RWPE2 (cell line): ENCODE measurements at regions not wholly inside any gene's neighbourhood (a gene's known extent, or its start where the extent isn't known, plus 50 kb on each side); places are given as distances from the start of the nearest gene placed in this dataset.

Experiments used
- ATAC-seq: fragments of 200-7000 bp; cut with Tn5 transposase; 3 replicates; pipeline ENCODE4 v1.9.1; 2021; ENCODE audit warnings: low read depth
- DNase-seq: peaks from one replicate; pipeline ENCODE4 v3.0.0-alpha.2; 2020; ENCODE audit warnings: low spot score
- H3K27ac ChIP-seq: fragments of 450-650 bp; 2 replicates; pipeline ENCODE4 v1.5.1; 2017; ENCODE audit warnings: mild to moderate bottlenecking; ENCODE audit not compliant: poor library complexity, severe bottlenecking
- H3K27me3 ChIP-seq: fragments of 250-450 bp; sonication (Bioruptor Pico); 2 replicates; pipeline ENCODE4 v1.5.1; 2021; ENCODE audit warnings: mild to moderate bottlenecking, moderate library complexity; ENCODE audit not compliant: insufficient read depth, poor library complexity, severe bottlenecking
- H3K36me3 ChIP-seq: fragments of 250-450 bp; sonication (Bioruptor Pico); 2 replicates; pipeline ENCODE4 v1.5.1; 2020; ENCODE audit warnings: low read depth, mild to moderate bottlenecking, moderate library complexity
- H3K4me1 ChIP-seq: fragments of 250-450 bp; sonication (Bioruptor Pico); 2 replicates; pipeline ENCODE4 v1.5.1; 2021; ENCODE audit warnings: mild to moderate bottlenecking, moderate library complexity; ENCODE audit not compliant: insufficient read depth, poor library complexity, severe bottlenecking
- H3K4me3 ChIP-seq: fragments of 250-450 bp; sonication (Bioruptor Pico); 2 replicates; pipeline ENCODE4 v1.5.1; 2021; ENCODE audit warnings: mild to moderate bottlenecking, moderate library complexity; ENCODE audit not compliant: severe bottlenecking
- H3K9me3 ChIP-seq: fragments of 250-450 bp; sonication (Bioruptor Pico); 2 replicates; pipeline ENCODE4 v1.5.1; 2021; ENCODE audit warnings: mild to moderate bottlenecking, moderate library complexity; ENCODE audit not compliant: severe bottlenecking
- TF ChIP-seq, protein P1 (sequence below): fragments of 450-650 bp; IDR thresholded peaks from one replicate; pipeline ENCODE4 v1.5.1; 2017; ENCODE audit warnings: mild to moderate bottlenecking, moderate library complexity; ENCODE audit not compliant: poor library complexity, severe bottlenecking

DNA sequence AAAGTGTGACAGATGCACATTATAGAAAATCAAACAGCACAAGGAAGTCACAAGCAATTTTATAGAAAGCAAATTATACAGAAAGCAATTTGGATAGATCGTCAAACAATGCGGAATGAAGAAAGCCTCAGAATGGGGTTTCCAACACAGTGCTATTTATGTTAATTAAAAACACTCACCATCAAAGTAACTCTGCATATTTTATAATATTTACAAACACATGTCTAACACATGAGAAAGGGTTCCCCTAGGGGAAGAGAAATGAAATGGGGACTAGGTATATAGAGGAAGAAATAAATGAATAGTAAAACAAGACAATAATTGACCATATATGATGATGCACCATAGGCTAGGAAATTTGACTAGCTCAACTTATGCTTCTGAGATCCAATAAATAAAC lies 171.2 kb upstream of the XYLT1 start:
- H3K9me3 ChIP-seq = no peaks in the 10 kb centered on the region
- no peaks in the 10 kb centered on the region for H3K27me3 ChIP-seq
- no peaks in the 10 kb centered on the region for H3K36me3 ChIP-seq
- no peak overlapping the region for H3K4me3 ChIP-seq
- DNase-seq = no peak
- H3K27ac ChIP-seq = no peak overlapping the region
- TF ChIP-seq, protein P1, sequence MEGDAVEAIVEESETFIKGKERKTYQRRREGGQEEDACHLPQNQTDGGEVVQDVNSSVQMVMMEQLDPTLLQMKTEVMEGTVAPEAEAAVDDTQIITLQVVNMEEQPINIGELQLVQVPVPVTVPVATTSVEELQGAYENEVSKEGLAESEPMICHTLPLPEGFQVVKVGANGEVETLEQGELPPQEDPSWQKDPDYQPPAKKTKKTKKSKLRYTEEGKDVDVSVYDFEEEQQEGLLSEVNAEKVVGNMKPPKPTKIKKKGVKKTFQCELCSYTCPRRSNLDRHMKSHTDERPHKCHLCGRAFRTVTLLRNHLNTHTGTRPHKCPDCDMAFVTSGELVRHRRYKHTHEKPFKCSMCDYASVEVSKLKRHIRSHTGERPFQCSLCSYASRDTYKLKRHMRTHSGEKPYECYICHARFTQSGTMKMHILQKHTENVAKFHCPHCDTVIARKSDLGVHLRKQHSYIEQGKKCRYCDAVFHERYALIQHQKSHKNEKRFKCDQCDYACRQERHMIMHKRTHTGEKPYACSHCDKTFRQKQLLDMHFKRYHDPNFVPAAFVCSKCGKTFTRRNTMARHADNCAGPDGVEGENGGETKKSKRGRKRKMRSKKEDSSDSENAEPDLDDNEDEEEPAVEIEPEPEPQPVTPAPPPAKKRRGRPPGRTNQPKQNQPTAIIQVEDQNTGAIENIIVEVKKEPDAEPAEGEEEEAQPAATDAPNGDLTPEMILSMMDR = no peak
- H3K4me1 ChIP-seq = no peaks in the 10 kb centered on the region
- no peak for ATAC-seq

DNA sequence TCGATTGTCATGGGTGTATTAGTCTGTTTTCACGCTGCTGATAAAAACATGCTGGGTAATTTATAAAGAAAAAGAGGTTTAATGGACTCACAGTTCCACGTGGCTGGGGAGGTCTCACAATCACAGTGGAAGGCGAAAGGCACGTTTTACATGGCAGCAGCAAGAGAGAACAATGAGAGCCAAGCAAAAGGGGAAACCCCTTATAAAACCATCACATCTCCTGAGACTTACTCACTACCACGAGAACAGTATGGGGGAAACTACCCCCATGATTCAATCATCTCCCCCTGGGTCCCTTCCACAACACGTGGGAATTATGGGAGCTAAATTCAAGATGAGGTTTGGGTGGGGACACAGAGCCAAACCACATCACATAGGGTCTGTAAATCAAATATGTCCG lies 167.4 kb upstream of the XYLT1 start:
- no peak overlapping the region for H3K27ac ChIP-seq
- ATAC-seq = no peak

DNA sequence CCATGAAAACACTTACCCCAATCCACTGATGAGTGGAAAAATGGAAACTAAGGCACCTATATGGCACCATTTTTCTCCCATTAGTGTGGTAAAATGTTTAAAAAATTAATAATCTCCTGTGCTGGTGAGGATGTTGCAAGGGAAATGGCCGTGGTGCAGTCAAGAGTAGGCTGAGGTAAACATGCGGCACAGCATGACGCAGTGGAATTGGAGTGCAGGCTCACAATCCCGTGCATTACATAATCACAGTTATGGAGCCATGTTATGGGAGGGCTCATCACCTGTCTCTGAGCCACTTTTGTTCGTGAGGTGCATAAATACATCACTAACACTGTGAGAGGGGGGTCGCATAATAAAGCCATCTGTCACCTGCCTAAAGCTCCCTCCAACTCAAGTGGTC lies 164.4 kb upstream of the XYLT1 start:
- no peaks in the 10 kb centered on the region for H3K9me3 ChIP-seq

More for the DNA sequence above, 167.4 kb upstream of the XYLT1 start:
- DNase-seq = no peak
- Histone ChIP-seq H3K36me3 (no peaks in the 10 kb centered on the region), H3K4me3 (no peak overlapping the region), H3K27me3 (no peaks in the 10 kb centered on the region), H3K9me3 (no peaks in the 10 kb centered on the region), H3K4me1 (peaks cover 9% of the 10 kb centered on the region)
- TF ChIP-seq, protein P1 = no peak

DNA sequence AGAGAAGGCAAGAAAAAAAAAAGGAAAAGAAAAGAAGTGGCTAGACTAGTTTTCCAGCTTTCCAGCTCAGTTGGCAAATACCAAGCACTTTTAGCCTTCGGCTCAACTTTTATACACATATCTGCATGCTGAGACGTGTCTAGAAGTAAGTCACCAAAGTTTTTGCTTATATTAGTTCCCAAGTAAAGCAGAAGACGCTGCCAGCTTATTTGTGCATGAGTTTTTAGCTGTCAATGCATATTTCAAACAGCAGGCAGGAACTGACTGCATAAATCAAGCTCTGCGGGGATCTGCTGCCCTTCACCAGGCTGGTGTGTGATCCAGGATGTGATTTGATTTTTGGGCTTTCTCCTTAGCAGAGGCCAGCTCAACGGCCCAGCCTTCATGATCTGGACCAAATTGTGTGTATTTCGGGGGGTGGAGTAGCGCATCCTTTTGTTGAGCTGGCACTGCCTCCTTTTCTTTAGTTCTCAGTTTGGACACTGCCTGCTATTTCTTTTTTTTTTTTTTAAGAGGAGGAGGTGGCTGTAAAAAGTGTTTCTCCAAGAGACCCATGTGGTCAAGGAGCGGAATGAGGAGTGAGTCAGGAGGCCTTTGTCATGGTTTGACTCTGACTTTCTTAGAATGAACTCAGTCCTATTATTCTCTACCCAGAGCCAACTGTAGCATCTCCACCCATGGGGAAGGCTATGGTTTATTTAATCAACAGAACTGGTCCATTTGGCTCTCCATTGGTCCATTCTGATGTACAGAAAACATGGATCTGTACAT lies 162.6 kb upstream of the XYLT1 start:
- Histone ChIP-seq H3K36me3 (no peaks in the 10 kb centered on the region), H3K27me3 (no peaks in the 10 kb centered on the region), H3K4me3 (no peak overlapping the region), H3K9me3 (no peaks in the 10 kb centered on the region), H3K27ac (peak overlapping the region; percentile 71), H3K4me1 (peaks cover 15% of the 10 kb centered on the region)
- no peak for DNase-seq
- ATAC-seq = peak; percentile 82
- TF ChIP-seq, protein P1 = no peak

More for the DNA sequence above, 164.4 kb upstream of the XYLT1 start:
- ATAC-seq = no peak
- H3K36me3 ChIP-seq = no peaks in the 10 kb centered on the region
- TF ChIP-seq, protein P1 = no peak
- no peak overlapping the region for H3K4me3 ChIP-seq
- H3K4me1 ChIP-seq = peaks cover 15% of the 10 kb centered on the region
- no peak for DNase-seq
- no peak overlapping the region for H3K27ac ChIP-seq
- no peaks in the 10 kb centered on the region for H3K27me3 ChIP-seq

DNA sequence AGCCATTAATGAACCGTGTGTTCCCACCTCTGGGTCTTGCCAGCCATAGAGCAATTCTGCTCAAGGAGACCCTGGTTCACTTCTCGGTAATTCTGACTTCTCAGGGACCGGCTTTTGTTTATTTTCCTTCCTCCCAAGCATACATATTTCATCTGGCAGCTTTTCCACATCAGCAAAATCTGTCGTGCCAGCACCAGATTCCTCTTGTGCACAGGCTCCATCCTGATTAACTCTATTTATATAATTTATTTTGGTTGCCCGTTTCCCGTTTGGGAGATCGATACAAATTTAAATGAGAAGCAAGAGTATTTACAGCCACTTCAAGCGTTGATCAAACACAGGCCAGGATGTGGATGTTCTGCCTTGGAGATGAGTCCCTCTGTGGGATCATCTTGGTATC lies 161.9 kb upstream of the XYLT1 start:
- H3K4me3 ChIP-seq = no peak overlapping the region
- no peaks in the 10 kb centered on the region for H3K27me3 ChIP-seq
- no peak for DNase-seq
- ATAC-seq = 0 out of 3 replicates have a peak, but pooled peaks have one; percentile 15
- H3K4me1 ChIP-seq = peaks cover 15% of the 10 kb centered on the region
- no peaks in the 10 kb centered on the region for H3K36me3 ChIP-seq
- H3K27ac ChIP-seq = peak overlapping the region; percentile 71
- no peaks in the 10 kb centered on the region for H3K9me3 ChIP-seq
- TF ChIP-seq, protein P1 = no peak
